IPS-18c (cell line): ENCODE measurements at regions not wholly inside any gene's neighbourhood (a gene's known extent, or its start where the extent isn't known, plus 50 kb on each side); places are given as distances from the start of the nearest gene placed in this dataset.

Source experiments
- H3K4me3 ChIP-seq: 2 replicates; pipeline ENCODE4 v1.7.0; 2013; ENCODE audit warnings: low read depth, mild to moderate bottlenecking, low read length, moderate library complexity; ENCODE audit not compliant: insufficient read depth
- H3K9me3 ChIP-seq: one replicate; pipeline ENCODE4 v1.6.1; 2013; ENCODE audit warnings: mild to moderate bottlenecking, low read length, moderate library complexity; ENCODE audit not compliant: control insufficient read depth, insufficient read depth

- H3K4me3 ChIP-seq: no peak overlapping the region
- no peaks in the 10 kb centered on the region for H3K9me3 ChIP-seq
These were observed 159.4 kb downstream of the MACROH2A1 start for GRCh38 chr5:135239453-135240282.

DNA sequence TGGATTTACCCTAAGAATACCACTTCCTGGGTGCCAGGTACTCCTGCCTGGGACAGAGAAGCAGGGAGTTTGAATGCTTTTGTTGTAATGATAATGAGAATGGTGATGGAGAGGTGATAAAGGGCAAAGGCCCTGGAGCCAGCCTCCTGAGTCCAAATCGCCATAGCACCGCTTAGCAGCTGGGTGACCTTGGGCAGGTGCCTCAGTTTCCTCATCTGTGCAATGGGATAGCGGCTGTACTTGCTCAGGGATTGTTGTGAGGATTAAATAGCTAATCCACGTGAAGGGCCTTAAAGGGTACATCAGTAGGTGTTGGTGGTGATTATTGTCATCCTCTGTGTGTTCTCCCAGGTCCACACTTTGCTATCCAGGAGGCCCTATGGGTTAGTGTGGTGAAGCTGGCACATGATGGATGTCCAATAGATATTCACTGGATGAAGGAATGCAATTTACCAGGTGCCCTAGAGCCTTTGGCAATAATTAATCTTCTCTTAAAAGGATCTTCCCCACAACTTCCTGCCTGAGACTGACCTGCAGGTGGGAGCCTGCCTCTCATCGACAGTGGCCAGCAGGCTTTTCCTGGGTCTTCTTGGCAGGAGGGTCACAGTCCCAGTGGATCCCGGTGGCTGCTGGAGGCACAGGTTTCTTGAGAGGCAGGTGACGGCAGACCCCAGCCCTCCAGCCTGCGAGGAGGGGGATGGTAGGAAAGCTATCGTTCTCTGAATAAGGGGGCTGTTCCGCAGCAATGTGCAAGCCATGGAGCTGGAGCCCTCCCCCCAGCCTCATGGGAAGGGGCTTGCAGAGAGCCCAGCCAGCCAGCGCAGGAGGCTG lies 160.2 kb downstream of the MACROH2A1 start:
- H3K4me3 ChIP-seq: no peak overlapping the region
- no peaks in the 10 kb centered on the region for H3K9me3 ChIP-seq

- Histone ChIP-seq H3K9me3 (no peaks in the 10 kb centered on the region), H3K4me3 (no peak overlapping the region)
These were observed 161.3 kb downstream of the MACROH2A1 start for GRCh38 chr5:135237748-135238103.

DNA sequence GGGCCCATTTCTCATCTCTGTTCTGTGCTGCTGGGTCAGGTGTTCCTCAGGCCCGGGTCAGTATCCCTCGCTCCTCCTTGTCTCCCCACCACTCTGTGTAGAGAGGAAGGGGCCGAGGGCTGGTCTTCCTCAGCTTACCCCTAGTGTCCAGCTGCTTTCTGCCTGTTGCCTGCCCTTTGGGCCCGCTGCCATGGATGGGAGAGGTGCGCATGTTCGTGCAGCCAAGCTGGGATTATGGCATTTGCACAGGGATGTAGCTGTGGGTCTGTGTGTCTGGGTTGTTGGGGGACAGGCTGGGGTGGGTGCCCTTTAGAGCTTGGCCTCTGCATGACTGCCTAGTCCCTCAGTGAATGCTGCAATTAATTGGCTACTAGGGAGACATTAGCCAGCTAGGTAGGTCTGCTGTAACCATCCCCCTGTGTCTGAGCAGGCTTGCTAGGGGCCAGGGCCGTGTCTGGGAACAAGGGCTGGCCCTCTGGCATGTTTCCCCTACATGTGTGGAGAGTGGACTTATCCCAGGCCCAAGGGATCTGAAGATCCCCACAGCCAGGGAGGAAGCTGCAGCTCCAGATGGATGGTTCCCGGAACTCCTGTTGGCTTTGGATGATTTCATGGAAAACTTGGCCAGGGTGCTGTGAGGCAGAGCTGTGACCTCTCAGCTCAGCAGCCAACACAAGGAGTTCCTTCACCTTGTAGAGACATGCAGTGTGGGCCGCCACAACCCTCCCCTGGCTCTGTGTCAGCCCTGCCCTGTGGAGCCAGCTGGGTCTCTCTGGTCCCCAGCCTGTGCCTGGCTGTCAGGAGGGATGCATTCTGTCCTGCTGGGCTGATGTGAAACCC lies 161.9 kb downstream of the MACROH2A1 start:
- no peaks in the 10 kb centered on the region for H3K9me3 ChIP-seq
- no peak overlapping the region for H3K4me3 ChIP-seq

- H3K9me3 ChIP-seq: no peaks in the 10 kb centered on the region
- no peak overlapping the region for H3K4me3 ChIP-seq
These were observed 162.7 kb downstream of the MACROH2A1 start for GRCh38 chr5:135236228-135236907.

- Histone ChIP-seq H3K9me3 (no peaks in the 10 kb centered on the region), H3K4me3 (no peak overlapping the region)
These were observed 163.3 kb downstream of the MACROH2A1 start for GRCh38 chr5:135235551-135236227.

GRCh38 chr5:135234666-135235401 lies 164.2 kb downstream of the MACROH2A1 start:
- no peaks in the 10 kb centered on the region for H3K9me3 ChIP-seq

GRCh38 chr5:135234242-135234641 lies 164.8 kb downstream of the MACROH2A1 start:
- Histone ChIP-seq H3K4me3 (no peak overlapping the region), H3K9me3 (no peaks in the 10 kb centered on the region)

More at GRCh38 chr5:135234666-135235401, 164.2 kb downstream of the MACROH2A1 start:
- no peak overlapping the region for H3K4me3 ChIP-seq

- H3K9me3 ChIP-seq: no peaks in the 10 kb centered on the region
- H3K4me3 ChIP-seq: no peak overlapping the region
These were observed 165.6 kb downstream of the MACROH2A1 start for GRCh38 chr5:135233477-135233876.

GRCh38 chr5:135232958-135233357 lies 166.1 kb downstream of the MACROH2A1 start:
- Histone ChIP-seq H3K9me3 (no peaks in the 10 kb centered on the region), H3K4me3 (no peak overlapping the region)

GRCh38 chr5:135231289-135231688 lies 167.7 kb downstream of the MACROH2A1 start:
- Histone ChIP-seq H3K9me3 (no peaks in the 10 kb centered on the region), H3K4me3 (no peak overlapping the region)

- Histone ChIP-seq H3K9me3 (no peaks in the 10 kb centered on the region), H3K4me3 (no peak overlapping the region)
These were observed 168.6 kb downstream of the MACROH2A1 start for GRCh38 chr5:135230251-135230925.

GRCh38 chr5:135229679-135230132 lies 169.3 kb downstream of the MACROH2A1 start:
- Histone ChIP-seq H3K4me3 (no peak overlapping the region), H3K9me3 (no peaks in the 10 kb centered on the region)

DNA sequence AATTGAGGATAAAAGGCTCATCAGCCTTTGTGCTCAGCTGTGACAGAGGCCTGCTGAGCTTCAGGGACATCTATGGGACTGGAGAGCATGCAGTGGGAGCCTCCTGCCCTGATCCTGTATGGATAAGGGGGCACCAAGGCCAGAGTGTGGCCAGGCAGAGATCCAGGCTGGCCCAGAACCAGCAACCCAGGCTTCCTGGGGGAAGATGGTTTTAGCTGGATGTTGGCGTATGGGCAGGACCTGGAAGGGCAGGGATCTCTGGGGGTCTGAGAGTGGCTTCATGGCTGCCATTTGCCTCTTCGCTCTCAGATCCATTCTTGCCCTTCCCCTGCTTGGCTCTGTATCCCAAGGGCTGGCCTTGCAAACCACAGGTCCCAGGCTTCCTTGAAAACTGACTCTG lies 169.9 kb downstream of the MACROH2A1 start:
- Histone ChIP-seq H3K9me3 (no peaks in the 10 kb centered on the region), H3K4me3 (no peak overlapping the region)

DNA sequence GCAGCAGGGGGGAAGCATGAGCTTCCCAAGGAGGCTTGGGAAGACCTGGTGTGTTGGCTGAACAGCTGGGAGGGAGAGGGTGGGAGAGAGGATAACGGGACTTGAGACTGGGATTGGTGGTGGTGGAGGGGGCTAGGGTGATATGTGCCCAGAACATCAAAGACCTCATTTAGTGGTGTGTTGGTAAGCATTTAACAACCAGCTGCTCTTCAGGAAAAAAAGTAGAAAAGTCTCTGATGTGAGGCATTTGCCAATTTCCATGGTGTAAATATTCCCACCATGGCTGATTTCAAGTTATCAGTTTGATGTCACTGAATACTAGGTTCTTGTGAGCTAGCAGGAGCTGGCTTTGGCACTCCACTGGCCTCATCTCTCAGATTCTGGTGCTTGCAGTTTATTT lies 170.8 kb downstream of the MACROH2A1 start:
- H3K4me3 ChIP-seq: no peak overlapping the region
- H3K9me3 ChIP-seq: peaks cover under 1% of the 10 kb centered on the region
